Activated T-helper 1 cell treated with anti-CD3 and anti-CD28 coated beads, Interleukin-12 subunit alpha, Interleukin-12 subunit beta, Interleukin-2, Interleukin-4 antibody, amounts not matched to agents 30 ng/mL and 10 ng/mL and 1 ng/mL, durations not matched to agents 14 hours and 24 hours and 36 hours (primary cell): ENCODE measurements at regions not wholly inside any gene's neighbourhood (a gene's known extent, or its start where the extent isn't known, plus 50 kb on each side); places are given as distances from the start of the nearest gene placed in this dataset.

Experiments
- DNase-seq: peaks from one replicate; pipeline ENCODE4 v3.0.0; 2021; ENCODE audit warnings: low spot score
- H3K27ac Mint-ChIP-seq: one replicate; pipeline ENCODE4 v1.8.0; 2021; ENCODE audit warnings: mild to moderate bottlenecking, mixed read lengths
- H3K27me3 Mint-ChIP-seq: one replicate; pipeline ENCODE4 v1.8.0; 2022; ENCODE audit warnings: mild to moderate bottlenecking, moderate library complexity, mixed read lengths; ENCODE audit not compliant: insufficient read depth
- H3K36me3 Mint-ChIP-seq: one replicate; pipeline ENCODE4 v1.8.0; 2021; ENCODE audit warnings: low read depth, mixed read lengths
- H3K4me1 Mint-ChIP-seq: one replicate; pipeline ENCODE4 v1.8.0; 2021; ENCODE audit warnings: low read depth, mixed read lengths
- H3K4me3 Mint-ChIP-seq: one replicate; pipeline ENCODE4 v1.8.0; 2021; ENCODE audit warnings: mild to moderate bottlenecking, moderate library complexity, mixed read lengths
- H3K9me3 Mint-ChIP-seq: one replicate; pipeline ENCODE4 v1.8.0; 2021; ENCODE audit warnings: mixed read lengths
- intact Hi-C: fragments of 100-400 bp; cut with micrococcal nuclease; formaldehyde crosslinking; loops from one replicate; pipeline ENCODE4 v1.15.1; 2024

GRCh38 chr9:115943431-115944165 lies 210.0 kb upstream of the PAPPA start:
- no peak overlapping the region for H3K27ac Mint-ChIP-seq
- H3K27me3 Mint-ChIP-seq = no peaks in the 10 kb centered on the region
- no peak for DNase-seq
- H3K36me3 Mint-ChIP-seq = no peaks in the 10 kb centered on the region
- intact Hi-C loops = no loop called here
- peaks cover 3% of the 10 kb centered on the region for H3K9me3 Mint-ChIP-seq
- no peak overlapping the region for H3K4me3 Mint-ChIP-seq
- H3K4me1 Mint-ChIP-seq = no peaks in the 10 kb centered on the region

- no peak overlapping the region for H3K27ac Mint-ChIP-seq
- no peak overlapping the region for H3K4me3 Mint-ChIP-seq
- intact Hi-C loops = no loop called here
- no peaks in the 10 kb centered on the region for H3K4me1 Mint-ChIP-seq
- DNase-seq = no peak
- H3K36me3 Mint-ChIP-seq = no peaks in the 10 kb centered on the region
- H3K27me3 Mint-ChIP-seq = no peaks in the 10 kb centered on the region
- peaks cover 10% of the 10 kb centered on the region for H3K9me3 Mint-ChIP-seq
Measured at GRCh38 chr9:115944166-115944948, 209.2 kb upstream of the PAPPA start.

GRCh38 chr9:115945009-115945431 lies 208.6 kb upstream of the PAPPA start:
- DNase-seq = no peak
- no peaks in the 10 kb centered on the region for H3K4me1 Mint-ChIP-seq
- H3K27me3 Mint-ChIP-seq = no peaks in the 10 kb centered on the region
- no peak overlapping the region for H3K4me3 Mint-ChIP-seq
- no peaks in the 10 kb centered on the region for H3K36me3 Mint-ChIP-seq
- H3K9me3 Mint-ChIP-seq = peaks cover 11% of the 10 kb centered on the region
- intact Hi-C loops = no loop called here
- no peak overlapping the region for H3K27ac Mint-ChIP-seq

GRCh38 chr9:115946530-115946929 lies 207.1 kb upstream of the PAPPA start:
- intact Hi-C loops = no loop called here
- no peak for DNase-seq

GRCh38 chr9:115951977-115952376 lies 201.6 kb upstream of the PAPPA start:
- H3K4me1 Mint-ChIP-seq = no peaks in the 10 kb centered on the region
- DNase-seq = no peak
- no peaks in the 10 kb centered on the region for H3K36me3 Mint-ChIP-seq
- peaks cover 13% of the 10 kb centered on the region for H3K9me3 Mint-ChIP-seq
- intact Hi-C loops = no loop called here
- no peak overlapping the region for H3K4me3 Mint-ChIP-seq
- no peaks in the 10 kb centered on the region for H3K27me3 Mint-ChIP-seq
- H3K27ac Mint-ChIP-seq = no peak overlapping the region

More at GRCh38 chr9:115946530-115946929, 207.1 kb upstream of the PAPPA start:
- Mint-ChIP-seq H3K36me3 (no peaks in the 10 kb centered on the region), H3K4me1 (no peaks in the 10 kb centered on the region), H3K27ac (no peak overlapping the region), H3K27me3 (no peaks in the 10 kb centered on the region), H3K9me3 (peaks cover 16% of the 10 kb centered on the region), H3K4me3 (no peak overlapping the region)

GRCh38 chr9:115952430-115953292 lies 200.9 kb upstream of the PAPPA start:
- H3K4me1 Mint-ChIP-seq = no peaks in the 10 kb centered on the region
- H3K36me3 Mint-ChIP-seq = no peaks in the 10 kb centered on the region
- no peak overlapping the region for H3K4me3 Mint-ChIP-seq
- peaks cover under 1% of the 10 kb centered on the region for H3K27me3 Mint-ChIP-seq
- no peak overlapping the region for H3K27ac Mint-ChIP-seq
- intact Hi-C loops = no loop called here
- DNase-seq = no peak
- H3K9me3 Mint-ChIP-seq = peaks cover 13% of the 10 kb centered on the region

- H3K27ac Mint-ChIP-seq = no peak overlapping the region
- H3K36me3 Mint-ChIP-seq = no peaks in the 10 kb centered on the region
- no peak overlapping the region for H3K4me3 Mint-ChIP-seq
- H3K4me1 Mint-ChIP-seq = no peaks in the 10 kb centered on the region
- peaks cover 2% of the 10 kb centered on the region for H3K27me3 Mint-ChIP-seq
- DNase-seq = no peak
- intact Hi-C loops = no loop called here
- H3K9me3 Mint-ChIP-seq = peaks cover 3% of the 10 kb centered on the region
Measured at GRCh38 chr9:115956371-115956770, 197.2 kb upstream of the PAPPA start.

GRCh38 chr9:115957585-115957984 lies 196.0 kb upstream of the PAPPA start:
- peaks cover 2% of the 10 kb centered on the region for H3K27me3 Mint-ChIP-seq
- H3K27ac Mint-ChIP-seq = no peak overlapping the region
- no peaks in the 10 kb centered on the region for H3K4me1 Mint-ChIP-seq
- peaks cover 6% of the 10 kb centered on the region for H3K9me3 Mint-ChIP-seq
- intact Hi-C loops = no loop called here
- H3K36me3 Mint-ChIP-seq = no peaks in the 10 kb centered on the region
- H3K4me3 Mint-ChIP-seq = no peak overlapping the region
- no peak for DNase-seq

- H3K4me1 Mint-ChIP-seq = no peaks in the 10 kb centered on the region
- no peak overlapping the region for H3K4me3 Mint-ChIP-seq
- no peaks in the 10 kb centered on the region for H3K27me3 Mint-ChIP-seq
- H3K27ac Mint-ChIP-seq = no peak overlapping the region
- no peaks in the 10 kb centered on the region for H3K36me3 Mint-ChIP-seq
- DNase-seq = no peak
- intact Hi-C loops = no loop called here
- peaks cover 6% of the 10 kb centered on the region for H3K9me3 Mint-ChIP-seq
Measured at GRCh38 chr9:115964710-115965347, 188.8 kb upstream of the PAPPA start.

GRCh38 chr9:115966660-115967059 lies 186.9 kb upstream of the PAPPA start:
- DNase-seq = no peak
- Mint-ChIP-seq H3K27ac (no peak overlapping the region), H3K4me3 (no peak overlapping the region), H3K9me3 (no peaks in the 10 kb centered on the region), H3K27me3 (no peaks in the 10 kb centered on the region), H3K4me1 (no peaks in the 10 kb centered on the region), H3K36me3 (no peaks in the 10 kb centered on the region)
- intact Hi-C loops = no loop called here

- no peaks in the 10 kb centered on the region for H3K27me3 Mint-ChIP-seq
- no peak for DNase-seq
- intact Hi-C loops = no loop called here
- no peaks in the 10 kb centered on the region for H3K4me1 Mint-ChIP-seq
- no peaks in the 10 kb centered on the region for H3K9me3 Mint-ChIP-seq
- no peak overlapping the region for H3K4me3 Mint-ChIP-seq
- H3K27ac Mint-ChIP-seq = no peak overlapping the region
- no peaks in the 10 kb centered on the region for H3K36me3 Mint-ChIP-seq
Measured at GRCh38 chr9:115969096-115969495, 184.5 kb upstream of the PAPPA start.

- H3K4me1 Mint-ChIP-seq = no peaks in the 10 kb centered on the region
Measured at GRCh38 chr9:115972362-115972761, 181.2 kb upstream of the PAPPA start.

More at GRCh38 chr9:115972362-115972761, 181.2 kb upstream of the PAPPA start:
- Mint-ChIP-seq H3K27me3 (no peaks in the 10 kb centered on the region), H3K27ac (no peak overlapping the region), H3K4me3 (no peak overlapping the region), H3K36me3 (no peaks in the 10 kb centered on the region), H3K9me3 (no peaks in the 10 kb centered on the region)
- DNase-seq = no peak
- intact Hi-C loops = no loop called here
